Calu3 (cell line): ENCODE measurements at regions not wholly inside any gene's neighbourhood (a gene's known extent, or its start where the extent isn't known, plus 50 kb on each side); places are given as distances from the start of the nearest gene placed in this dataset.

Experiments used
- BruUV-seq: library from RNA; stranded (reverse); fragments of 400-500 nt; replicated peaks from 2 replicates; lab custom pipeline; 2021; lab: Mats Ljungman, UMichigan
- CTCF ChIA-PET: fragments of 300-600 bp; sonication (Branson Sonifier 250); formaldehyde crosslinking; loops from one replicate; lab custom pipeline; 2022; ENCODE audit warnings: antibody characterized with exemption; lab: Charles Lee
- DNase-seq: peaks from one replicate; pipeline ENCODE4 v3.0.0; 2022
- H3K27ac Mint-ChIP-seq: one replicate; pipeline ENCODE4 v1.8.0; 2022; ENCODE audit warnings: mixed read lengths; ENCODE audit not compliant: unreplicated experiment
- H3K27me3 Mint-ChIP-seq: one replicate; pipeline ENCODE4 v1.8.0; 2022; ENCODE audit warnings: mixed read lengths; ENCODE audit not compliant: unreplicated experiment
- H3K36me3 Mint-ChIP-seq: one replicate; pipeline ENCODE4 v1.8.0; 2022; ENCODE audit warnings: mild to moderate bottlenecking, moderate library complexity, mixed read lengths; ENCODE audit not compliant: insufficient read depth, unreplicated experiment
- H3K4me1 Mint-ChIP-seq: one replicate; pipeline ENCODE4 v1.8.0; 2022; ENCODE audit warnings: mild to moderate bottlenecking, low read depth, mixed read lengths; ENCODE audit not compliant: unreplicated experiment
- H3K4me3 Mint-ChIP-seq: one replicate; pipeline ENCODE4 v1.8.0; 2022; ENCODE audit warnings: mild to moderate bottlenecking, low read depth, moderate library complexity, mixed read lengths; ENCODE audit not compliant: unreplicated experiment
- H3K9me3 Mint-ChIP-seq: one replicate; pipeline ENCODE4 v1.8.0; 2022; ENCODE audit warnings: low read depth, mixed read lengths; ENCODE audit not compliant: unreplicated experiment
- CTCF ChIP-seq: fragments of 200-600 bp; IDR thresholded peaks from one replicate; pipeline ENCODE4 v1.8.0; 2022; ENCODE audit warnings: antibody characterized with exemption; ENCODE audit not compliant: unreplicated experiment
- intact Hi-C: fragments of 100-400 bp; cut with micrococcal nuclease; formaldehyde crosslinking; loops from one replicate; pipeline ENCODE4 v1.10.0; 2022; ENCODE audit not compliant: unreplicated experiment

- CTCF ChIA-PET, result no interaction called here
Observed at GRCh38 chr20:22339946-22340345, 244.4 kb downstream of the FOXA2 start.

GRCh38 chr20:22339091-22339881 lies 245.1 kb downstream of the FOXA2 start:
- TF ChIP-seq CTCF, result no peak

More at GRCh38 chr20:22339946-22340345, 244.4 kb downstream of the FOXA2 start:
- no peak for TF ChIP-seq CTCF
- intact Hi-C loops, result loop anchor here (2.0 kb wide), 2 partner anchors 247 to 345 kb away; no protein-coding TSS in a partner anchor
- Mint-ChIP-seq H3K4me3 (no peak overlapping the region), H3K36me3 (no peaks in the 10 kb centered on the region), H3K9me3 (no peaks in the 10 kb centered on the region), H3K4me1 (no peaks in the 10 kb centered on the region), H3K27me3 (no peaks in the 10 kb centered on the region), H3K27ac (no peak overlapping the region)
- DNase-seq, result no peak
- no TSS peak for BruUV-seq

GRCh38 chr20:22338140-22338708 lies 246.1 kb downstream of the FOXA2 start:
- BruUV-seq, result no TSS peak
- H3K27me3 Mint-ChIP-seq, result peaks cover 4% of the 10 kb centered on the region
- DNase-seq, result no peak
- TF ChIP-seq CTCF, result no peak
- H3K4me3 Mint-ChIP-seq, result no peak overlapping the region
- intact Hi-C loops, result loop anchor here (2.0 kb wide), 2 partner anchors 249 to 347 kb away; no protein-coding TSS in a partner anchor
- H3K36me3 Mint-ChIP-seq, result no peaks in the 10 kb centered on the region
- no peak overlapping the region for H3K27ac Mint-ChIP-seq
- H3K4me1 Mint-ChIP-seq, result no peaks in the 10 kb centered on the region
- CTCF ChIA-PET, result no interaction called here
- no peaks in the 10 kb centered on the region for H3K9me3 Mint-ChIP-seq

More at GRCh38 chr20:22339091-22339881, 245.1 kb downstream of the FOXA2 start:
- H3K27me3 Mint-ChIP-seq, result no peaks in the 10 kb centered on the region
- H3K4me3 Mint-ChIP-seq, result no peak overlapping the region
- CTCF ChIA-PET, result interaction anchor here (0.6 kb wide), 1 partner anchor 249 kb away, joined by 5 read pairs; no protein-coding TSS in a partner anchor
- no peaks in the 10 kb centered on the region for H3K9me3 Mint-ChIP-seq
- intact Hi-C loops, result loop anchor here (2.0 kb wide), 2 partner anchors 248 to 346 kb away; no protein-coding TSS in a partner anchor
- no peaks in the 10 kb centered on the region for H3K4me1 Mint-ChIP-seq
- no peaks in the 10 kb centered on the region for H3K36me3 Mint-ChIP-seq
- peak; percentile 31 for DNase-seq
- no TSS peak for BruUV-seq
- H3K27ac Mint-ChIP-seq, result no peak overlapping the region

GRCh38 chr20:22335210-22335609 lies 249.2 kb downstream of the FOXA2 start:
- Mint-ChIP-seq H3K9me3 (no peaks in the 10 kb centered on the region), H3K27me3 (peaks cover 17% of the 10 kb centered on the region), H3K36me3 (no peaks in the 10 kb centered on the region), H3K27ac (no peak overlapping the region), H3K4me1 (no peaks in the 10 kb centered on the region), H3K4me3 (no peak overlapping the region)
- intact Hi-C loops, result no loop called here
- CTCF ChIA-PET, result interaction anchor here (0.6 kb wide), 2 partner anchors 11 to 282 kb away, joined by 3 to 4 read pairs; no protein-coding TSS in a partner anchor
- BruUV-seq, result no TSS peak
- TF ChIP-seq CTCF, result no peak
- no peak for DNase-seq
